K562 (cell line): ENCODE measurements at regions not wholly inside any gene's neighbourhood (a gene's known extent, or its start where the extent isn't known, plus 50 kb on each side); places are given as distances from the start of the nearest gene placed in this dataset.

Experiments
- ATAC-seq: fragments of 200-7000 bp; cut with Tn5 transposase; 3 replicates; pipeline ENCODE4 v1.9.1; 2020; ENCODE audit warnings: moderate library complexity
- BruUV-seq: library from RNA; stranded (reverse); fragments of 400-500 nt; replicated peaks from 2 replicates; lab custom pipeline; 2021; lab: Mats Ljungman, UMichigan
- CTCF ChIA-PET: fragments of 300-600 bp; formaldehyde crosslinking; extraction: SDS; loops from one replicate; lab custom pipeline; 2021; ENCODE audit warnings: low intra/inter-chr PET ratio; lab: Yijun Ruan, JAX
- POLR2A ChIA-PET: fragments of 300-600, 350-650 bp; sonication (Branson Sonifier 250); formaldehyde crosslinking; extraction: SDS; loops from one replicate; lab custom pipeline; 2021; ENCODE audit warnings: antibody characterized with exemption, inconsistent platforms; lab: Yijun Ruan, JAX
- DNase-seq, 4 experiments: peaks; one replicate each; pipeline versions ENCODE4 v3.0.0 to v3.0.0-alpha.2; 2011 to 2018; ENCODE audit warnings: low spot score in 3 of 4, mixed read lengths in 3 of 4; ENCODE audit errors: extremely low read depth in 1 of 4
- FAIRE-seq: peaks from 2 replicates; lab custom pipeline; 2011; peaks lifted over from hg19 to GRCh38; lab: Jason Lieb, UNC
- H2AFZ ChIP-seq: 2 replicates; pipeline ENCODE4 v1.6.0; 2011; ENCODE audit warnings: low read depth, low read length, control low read depth, inconsistent platforms
- H3K27ac ChIP-seq: fragments of 200-600 bp; 3 replicates; pipeline ENCODE4 v1.8.0; 2011; ENCODE audit warnings: low read depth, mild to moderate bottlenecking, control low read depth, inconsistent platforms, low read length, moderate library complexity, mixed read lengths; ENCODE audit errors: extremely low read depth
- H3K27me3 ChIP-seq, 2 experiments: fragments of 300-600 bp in 1 of 2; 2 replicates in 1 of 2; 3 replicates in 1 of 2; pipeline versions ENCODE4 v1.6.0 to v1.8.0; 2011; ENCODE audit warnings: inconsistent platforms in 2 of 2, low read length in 2 of 2, mild to moderate bottlenecking in 1 of 2, mixed read lengths in 1 of 2, moderate library complexity in 1 of 2; ENCODE audit not compliant: control insufficient read depth in 2 of 2, insufficient read depth in 2 of 2
- H3K36me3 ChIP-seq: fragments of 300-600 bp; 3 replicates; pipeline ENCODE4 v1.8.0; 2011; ENCODE audit warnings: mild to moderate bottlenecking, low read length, inconsistent platforms; ENCODE audit not compliant: control insufficient read depth, insufficient read depth
- H3K4me1 ChIP-seq, 2 experiments: fragments of 200-600 bp in 1 of 2; replicated peaks in 1 of 2; 2 replicates in 1 of 2; 3 replicates in 1 of 2; pipeline versions ENCODE4 v1.5.1 to v1.8.0; 2011; ENCODE audit warnings: inconsistent platforms in 2 of 2, low read length in 2 of 2, mild to moderate bottlenecking in 1 of 2, mixed read lengths in 1 of 2, moderate library complexity in 1 of 2; ENCODE audit not compliant: control insufficient read depth in 2 of 2, insufficient read depth in 2 of 2
- H3K4me2 ChIP-seq: 2 replicates; pipeline ENCODE4 v1.6.1; 2011; ENCODE audit warnings: low read length, control low read depth, inconsistent platforms, mixed read lengths; ENCODE audit not compliant: insufficient read depth
- H3K4me3 ChIP-seq: fragments of 200-600 bp; sonication (generic), shearing (Covaris generic); 2 replicates; pipeline ENCODE4 v1.5.1; 2016; ENCODE audit warnings: control low read depth, inconsistent platforms
- H3K79me2 ChIP-seq: fragments of 200-600 bp; 3 replicates; pipeline ENCODE4 v1.8.0; 2011; ENCODE audit warnings: low read length, inconsistent platforms; ENCODE audit not compliant: control insufficient read depth, insufficient read depth
- H3K9ac ChIP-seq, 2 experiments: 2 replicates each; pipeline versions ENCODE4 v1.6.0 to v1.6.1; 2011; ENCODE audit warnings: low read depth in 2 of 2, low read length in 2 of 2, control low read depth in 1 of 2, inconsistent platforms in 1 of 2, mild to moderate bottlenecking in 1 of 2, mixed read lengths in 1 of 2; ENCODE audit not compliant: insufficient read depth in 1 of 2
- H3K9me1 ChIP-seq: one replicate; pipeline ENCODE4 v1.6.0; 2011; ENCODE audit warnings: inconsistent platforms, mild to moderate bottlenecking, low read length, moderate library complexity; ENCODE audit not compliant: control insufficient read depth, insufficient read depth
- H3K9me3 ChIP-seq: replicated peaks from 2 replicates; pipeline ENCODE4 v1.5.1; 2011; ENCODE audit warnings: low read depth, low read length, inconsistent platforms; ENCODE audit not compliant: control insufficient read depth, insufficient read depth
- H4K20me1 ChIP-seq: replicated peaks from 2 replicates; pipeline ENCODE4 v1.6.1; 2011; ENCODE audit warnings: low read length, inconsistent platforms, mixed read lengths; ENCODE audit not compliant: control insufficient read depth, insufficient read depth
- EGR1 ChIP-seq: fragments of 450-650 bp; conservative IDR thresholded peaks from 2 replicates; pipeline ENCODE4 v1.6.1; 2017; ENCODE audit warnings: mild to moderate bottlenecking
- GTF2A2 ChIP-seq: IDR thresholded peaks from 2 replicates; pipeline ENCODE4 v1.6.1; 2016; ENCODE audit warnings: mild to moderate bottlenecking, missing genetic modification characterization, missing compliant biosample characterization
- HINFP ChIP-seq: fragments of 450-650 bp; conservative IDR thresholded peaks from 2 replicates; pipeline ENCODE4 v1.6.1; 2016; ENCODE audit warnings: missing genetic modification characterization, low read depth, mild to moderate bottlenecking, control low read depth, missing compliant biosample characterization
- HNRNPUL1 ChIP-seq: fragments of 200-400 bp; formaldehyde crosslinking; IDR thresholded peaks from 2 replicates; pipeline ENCODE4 v1.6.1; 2017; ENCODE audit warnings: low read length
- KAT2B ChIP-seq: IDR thresholded peaks from one replicate; pipeline ENCODE4 v1.6.1; 2012; ENCODE audit warnings: low read depth, mild to moderate bottlenecking, control low read depth, inconsistent platforms, low read length, moderate library complexity
- MITF ChIP-seq: IDR thresholded peaks from 2 replicates; pipeline ENCODE4 v1.6.1; 2014; ENCODE audit warnings: antibody characterized with exemption
- PHF8 ChIP-seq: fragments of 200-600 bp; sonication (generic); IDR thresholded peaks from 2 replicates; pipeline ENCODE4 v1.6.1; 2012; ENCODE audit warnings: mixed run types, mild to moderate bottlenecking, inconsistent platforms, low read length, moderate library complexity, borderline replicate concordance
- SLC30A9 ChIP-seq: fragments of 250-450 bp; sonication (Bioruptor Pico); IDR thresholded peaks from 2 replicates; pipeline ENCODE4 v1.8.0; 2022; ENCODE audit warnings: mild to moderate bottlenecking, moderate library complexity
- ZNF165 ChIP-seq: fragments of 250-450 bp; sonication (Bioruptor Pico); IDR thresholded peaks from 2 replicates; pipeline ENCODE4 v1.4.0; 2020; ENCODE audit warnings: borderline replicate concordance
- ZNF766 ChIP-seq: fragments of 200-800 bp; sonication (Bioruptor generic); conservative IDR thresholded peaks from 2 replicates; pipeline ENCODE4 v1.6.1; 2016; ENCODE audit warnings: missing genetic modification characterization, missing compliant biosample characterization
- WGBS: fragments of 100-300 bp; shearing (Covaris generic); methylation state at CpG from one replicate; pipeline ENCODE4 v1.1.6; 2016; ENCODE audit warnings: low coverage, mixed read lengths; ENCODE audit not compliant: insufficient coverage; ENCODE audit errors: missing lambda C conversion rate; 5-methylcytosine and 5-hydroxymethylcytosine counted together
- in situ Hi-C: fragments of 300-500 bp; cut with MboI; formaldehyde crosslinking; loops from 4 replicates; pipeline ENCODE4 v1.15.0; 2018; ENCODE audit warnings: inconsistent platforms, mixed read lengths
- intact Hi-C: fragments of 100-400 bp; cut with micrococcal nuclease; formaldehyde crosslinking; loops from 2 replicates; pipeline ENCODE4 v1.14.2; 2022
- TF ChIP-seq, protein P1 (sequence below): fragments of 250-450 bp; sonication (Bioruptor Pico); IDR thresholded peaks from 2 replicates; pipeline ENCODE4 v1.8.0; 2021; ENCODE audit warnings: mild to moderate bottlenecking, moderate library complexity
- TF ChIP-seq, protein P2 (sequence below): sonication (generic); formaldehyde crosslinking; IDR thresholded peaks from 2 replicates; pipeline ENCODE4 v1.8.0; 2022; ENCODE audit warnings: mild to moderate bottlenecking, missing genetic modification reagents
- TF ChIP-seq, protein P3 (sequence below): fragments of 250-450 bp; sonication (Bioruptor Pico); IDR thresholded peaks from 2 replicates; pipeline ENCODE4 v1.8.0; 2021; ENCODE audit warnings: borderline replicate concordance, mild to moderate bottlenecking, moderate library complexity; ENCODE audit not compliant: poor library complexity, severe bottlenecking

GRCh38 chr14:43778937-43779639 lies 728.0 kb downstream of the FSCB start (continued):
- TF ChIP-seq HINFP (tag) (no peak), PHF8 (no peak)
- TF ChIP-seq, protein P1, sequence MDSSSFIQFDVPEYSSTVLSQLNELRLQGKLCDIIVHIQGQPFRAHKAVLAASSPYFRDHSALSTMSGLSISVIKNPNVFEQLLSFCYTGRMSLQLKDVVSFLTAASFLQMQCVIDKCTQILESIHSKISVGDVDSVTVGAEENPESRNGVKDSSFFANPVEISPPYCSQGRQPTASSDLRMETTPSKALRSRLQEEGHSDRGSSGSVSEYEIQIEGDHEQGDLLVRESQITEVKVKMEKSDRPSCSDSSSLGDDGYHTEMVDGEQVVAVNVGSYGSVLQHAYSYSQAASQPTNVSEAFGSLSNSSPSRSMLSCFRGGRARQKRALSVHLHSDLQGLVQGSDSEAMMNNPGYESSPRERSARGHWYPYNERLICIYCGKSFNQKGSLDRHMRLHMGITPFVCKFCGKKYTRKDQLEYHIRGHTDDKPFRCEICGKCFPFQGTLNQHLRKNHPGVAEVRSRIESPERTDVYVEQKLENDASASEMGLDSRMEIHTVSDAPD: no peak

DNA sequence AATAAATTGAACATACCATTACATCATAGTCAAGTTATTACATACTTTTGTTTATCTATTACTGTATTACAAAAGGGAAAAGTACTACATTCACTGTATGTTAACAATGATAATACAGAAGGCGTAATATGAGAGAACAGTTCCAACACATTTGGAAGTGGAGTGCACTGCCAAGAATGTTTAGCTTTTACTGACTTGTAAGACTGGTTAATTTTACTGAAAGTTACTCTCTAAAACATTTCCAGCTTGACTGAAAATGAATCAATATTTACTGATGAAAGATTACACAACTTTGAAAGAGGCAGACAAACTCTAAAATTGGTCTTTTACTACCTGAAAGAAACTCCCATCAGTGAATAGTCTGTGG lies 728.5 kb downstream of the FSCB start:
- WGBS: 0% methylated on average over 1 of the region's 1 CpG
- H3K4me2 ChIP-seq: no peak overlapping the region
- no peaks in the 10 kb centered on the region for H3K9me3 ChIP-seq
- ChIA-PET POLR2A (no interaction called here), CTCF (no interaction called here)
- no TSS peak for BruUV-seq
- H3K4me1 ChIP-seq: no peaks in the 10 kb centered on the region
- in situ Hi-C loops (no loop called here), intact Hi-C loops (no loop called here)
- H3K79me2 ChIP-seq: no peaks in the 10 kb centered on the region
- H2AFZ ChIP-seq: no peak overlapping the region
- no peak overlapping the region for H3K4me3 ChIP-seq
- no peaks in the 10 kb centered on the region for H3K27me3 ChIP-seq
- ATAC-seq (no peak), DNase-seq (no peak), FAIRE-seq (no peak)
- no peaks in the 10 kb centered on the region for H3K36me3 ChIP-seq
- no peaks in the 10 kb centered on the region for H4K20me1 ChIP-seq
- H3K9ac ChIP-seq: no peak overlapping the region
- no peak overlapping the region for H3K27ac ChIP-seq
- no peaks in the 10 kb centered on the region for H3K9me1 ChIP-seq
- TF ChIP-seq HNRNPUL1 (no peak), KAT2B (no peak), MITF (no peak), ZNF766 (CRISPR knock-in tag) (no peak), GTF2A2 (tag) (no peak), EGR1 (no peak), ZNF165 (CRISPR knock-in tag) (no peak), SLC30A9 (CRISPR knock-in tag) (no peak)
- TF ChIP-seq, protein P2, sequence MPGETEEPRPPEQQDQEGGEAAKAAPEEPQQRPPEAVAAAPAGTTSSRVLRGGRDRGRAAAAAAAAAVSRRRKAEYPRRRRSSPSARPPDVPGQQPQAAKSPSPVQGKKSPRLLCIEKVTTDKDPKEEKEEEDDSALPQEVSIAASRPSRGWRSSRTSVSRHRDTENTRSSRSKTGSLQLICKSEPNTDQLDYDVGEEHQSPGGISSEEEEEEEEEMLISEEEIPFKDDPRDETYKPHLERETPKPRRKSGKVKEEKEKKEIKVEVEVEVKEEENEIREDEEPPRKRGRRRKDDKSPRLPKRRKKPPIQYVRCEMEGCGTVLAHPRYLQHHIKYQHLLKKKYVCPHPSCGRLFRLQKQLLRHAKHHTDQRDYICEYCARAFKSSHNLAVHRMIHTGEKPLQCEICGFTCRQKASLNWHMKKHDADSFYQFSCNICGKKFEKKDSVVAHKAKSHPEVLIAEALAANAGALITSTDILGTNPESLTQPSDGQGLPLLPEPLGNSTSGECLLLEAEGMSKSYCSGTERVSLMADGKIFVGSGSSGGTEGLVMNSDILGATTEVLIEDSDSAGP: no peak
- TF ChIP-seq, protein P3, sequence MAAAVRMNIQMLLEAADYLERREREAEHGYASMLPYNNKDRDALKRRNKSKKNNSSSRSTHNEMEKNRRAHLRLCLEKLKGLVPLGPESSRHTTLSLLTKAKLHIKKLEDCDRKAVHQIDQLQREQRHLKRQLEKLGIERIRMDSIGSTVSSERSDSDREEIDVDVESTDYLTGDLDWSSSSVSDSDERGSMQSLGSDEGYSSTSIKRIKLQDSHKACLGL (CRISPR knock-in tag): no peak
